ENCODE measurements at regions not wholly inside any gene's neighbourhood (a gene's known extent, or its start where the extent isn't known, plus 50 kb on each side); places are given as distances from the start of the nearest gene placed in this dataset.
"Not testable (repeated sequence)": the region's sequence is repeated elsewhere in the genome, so short reads cannot be mapped to it uniquely, and the experiment has no call there.

DNA sequence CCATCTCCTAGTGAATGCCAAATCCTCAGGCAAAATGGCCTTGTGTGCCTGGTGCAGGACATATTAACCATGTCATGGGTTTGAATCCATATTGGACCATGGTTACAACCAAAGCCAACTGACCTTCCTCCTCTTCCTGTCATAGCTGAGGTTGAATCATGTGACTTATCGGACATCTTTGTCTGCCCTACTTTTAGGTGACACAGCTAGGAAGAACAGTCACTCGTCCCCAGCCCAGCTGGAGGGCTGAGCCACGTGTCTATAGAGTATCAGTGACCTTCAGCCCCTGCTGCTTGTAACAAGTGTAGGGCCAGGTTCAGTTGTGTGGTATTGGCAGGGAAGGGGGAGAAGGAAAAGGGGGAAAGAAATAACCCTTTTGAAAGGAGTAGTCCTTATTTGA, 225.2 kb downstream of the KTN1 start:
- no peak for DNase-seq (ENCODE audit: low read depth)

DNA sequence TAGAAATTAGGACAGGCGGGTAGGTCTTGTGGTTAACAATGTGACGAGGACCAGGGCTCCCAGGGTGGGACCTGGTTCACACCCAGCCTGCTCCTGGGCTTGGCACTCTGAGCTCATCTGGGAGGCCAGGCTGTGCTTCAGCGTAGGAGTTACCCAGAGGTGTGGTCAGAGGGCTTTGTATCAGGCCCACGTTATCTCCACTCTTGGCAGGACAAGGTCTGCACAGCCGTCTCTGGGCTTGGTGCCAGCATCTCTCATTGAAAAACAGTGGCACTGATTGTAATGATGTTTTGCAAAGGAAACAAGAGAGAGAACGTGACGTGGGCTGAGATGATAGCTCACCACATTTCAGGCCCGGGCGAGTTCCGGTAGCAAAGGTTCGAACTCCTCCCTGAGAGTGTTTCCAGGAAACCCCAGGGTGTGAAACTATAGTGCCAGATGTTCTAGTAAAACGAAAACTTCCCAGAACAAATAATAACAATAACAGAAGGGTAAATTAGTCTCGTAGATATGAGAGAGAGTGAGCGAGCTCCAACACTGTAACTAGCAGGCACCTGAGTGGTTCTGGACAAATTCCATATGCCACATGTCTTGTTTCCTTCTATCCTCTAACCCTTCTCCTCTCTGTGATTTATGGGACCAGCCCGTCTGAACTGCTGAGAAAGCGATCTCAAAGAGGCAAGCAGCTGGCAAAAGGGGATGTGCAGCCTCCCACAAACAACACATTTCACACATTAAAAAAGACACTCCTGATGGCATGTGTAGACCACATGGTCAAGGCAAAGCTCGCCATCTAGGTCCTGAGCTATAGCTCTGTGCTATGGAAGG, 227.3 kb downstream of the KTN1 start:
- peak; percentile 49 for DNase-seq (ENCODE audit: low read depth)

DNA sequence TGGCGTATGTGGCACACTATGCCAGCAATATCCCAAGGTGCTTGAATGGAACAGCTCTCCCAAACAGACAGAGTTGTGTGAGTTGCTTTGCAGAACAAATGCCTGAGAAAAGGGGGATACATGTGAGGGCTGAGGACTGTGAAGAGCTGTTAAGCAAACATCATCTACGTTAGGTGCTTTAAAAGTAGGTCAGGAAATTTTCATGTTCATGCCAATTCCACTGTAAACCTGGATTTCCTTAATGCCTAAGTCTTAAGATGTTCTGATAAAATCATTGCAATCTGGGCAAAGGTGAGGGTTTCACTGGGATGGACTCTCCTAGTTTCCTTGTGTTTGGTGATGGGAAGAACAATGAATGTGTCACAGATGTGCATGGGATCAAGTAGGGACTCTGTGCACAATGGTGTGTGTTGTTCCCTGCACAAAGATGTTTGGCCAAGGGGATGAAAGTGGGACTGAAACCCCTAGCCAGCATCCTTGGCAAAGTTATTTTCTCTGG, 227.9 kb downstream of the KTN1 start:
- no peak for DNase-seq (ENCODE audit: low read depth)

DNA sequence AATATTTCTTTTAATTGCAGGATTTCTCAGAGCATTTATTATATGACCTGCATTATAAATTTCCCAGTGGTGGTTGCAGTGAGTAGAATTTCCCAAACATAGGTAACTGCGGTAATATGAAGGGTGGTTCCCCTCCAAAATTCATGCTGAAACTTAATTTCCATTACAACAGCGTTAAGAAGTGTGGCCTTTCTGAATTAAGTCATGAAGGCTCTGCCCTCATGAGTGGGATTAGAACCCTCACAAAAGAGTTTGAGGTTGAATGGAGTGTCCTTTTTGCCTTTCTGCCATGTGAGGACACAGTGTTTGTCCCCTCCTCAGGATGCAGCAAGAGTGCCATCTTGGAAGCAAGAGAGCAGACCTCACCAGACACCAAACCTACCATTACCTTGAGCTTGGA, 233.6 kb downstream of the KTN1 start:
- DNase-seq (ENCODE audit: low read depth): no peak

DNA sequence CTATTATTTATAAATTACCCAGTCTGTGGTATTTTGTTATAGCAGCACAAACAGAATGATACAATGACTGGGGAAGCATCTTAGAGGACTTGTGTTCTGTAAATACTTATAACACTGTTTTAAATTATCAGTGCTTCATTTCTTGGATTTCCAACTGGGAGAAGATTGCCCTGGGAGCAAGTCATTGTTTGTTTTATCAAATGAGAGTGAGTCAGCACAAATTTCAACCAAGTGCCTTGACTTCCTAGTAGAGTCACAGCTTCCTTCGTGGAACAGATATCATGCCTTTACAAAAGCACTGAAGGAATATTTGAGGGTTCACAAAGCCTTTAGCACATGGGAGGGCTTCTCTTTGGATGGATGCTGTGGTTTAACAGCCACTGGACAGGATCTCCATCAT, 234.1 kb downstream of the KTN1 start:
- no peak for DNase-seq (ENCODE audit: low read depth)

DNA sequence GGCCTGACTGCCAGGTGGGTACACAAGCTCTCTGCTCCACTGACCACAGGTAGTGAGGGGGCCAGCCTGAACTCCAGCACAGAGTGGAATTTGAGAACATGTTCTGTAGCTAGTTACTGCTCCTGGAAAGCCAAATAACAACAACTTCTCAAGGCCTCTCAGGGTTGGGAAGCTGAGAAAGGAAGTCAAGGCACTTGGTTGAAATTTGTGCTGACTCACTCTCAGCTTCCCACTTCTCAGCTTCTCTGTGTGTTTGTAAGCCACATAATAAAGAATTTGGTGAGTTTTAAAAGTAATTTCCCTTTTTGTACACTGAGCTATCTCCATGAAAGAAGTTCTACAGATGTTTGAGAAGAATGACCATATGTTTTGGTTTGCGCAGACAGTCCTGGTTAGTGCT, 234.9 kb downstream of the KTN1 start:
- no peak for DNase-seq (ENCODE audit: low read depth)

DNA sequence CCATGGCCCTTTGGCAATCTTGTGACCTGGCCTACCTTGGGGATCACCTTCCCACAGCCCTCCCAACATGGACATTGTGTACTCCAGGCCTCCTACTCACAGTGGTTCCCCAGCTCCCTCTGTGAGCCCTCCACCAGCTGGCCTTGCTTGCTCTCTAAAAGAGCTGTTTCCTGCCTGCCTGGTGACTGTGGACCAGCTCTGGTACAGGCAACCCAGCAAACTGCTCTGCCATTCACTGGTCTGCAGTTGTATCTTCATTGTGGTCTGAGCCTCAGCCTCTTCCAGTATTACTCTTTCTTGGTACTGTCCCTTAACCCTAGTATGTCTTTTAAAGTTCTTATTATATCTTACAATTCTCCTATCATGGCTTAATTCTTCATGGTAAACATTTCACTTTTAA, 236.2 kb downstream of the KTN1 start:
- no peak for DNase-seq (ENCODE audit: low read depth)

DNA sequence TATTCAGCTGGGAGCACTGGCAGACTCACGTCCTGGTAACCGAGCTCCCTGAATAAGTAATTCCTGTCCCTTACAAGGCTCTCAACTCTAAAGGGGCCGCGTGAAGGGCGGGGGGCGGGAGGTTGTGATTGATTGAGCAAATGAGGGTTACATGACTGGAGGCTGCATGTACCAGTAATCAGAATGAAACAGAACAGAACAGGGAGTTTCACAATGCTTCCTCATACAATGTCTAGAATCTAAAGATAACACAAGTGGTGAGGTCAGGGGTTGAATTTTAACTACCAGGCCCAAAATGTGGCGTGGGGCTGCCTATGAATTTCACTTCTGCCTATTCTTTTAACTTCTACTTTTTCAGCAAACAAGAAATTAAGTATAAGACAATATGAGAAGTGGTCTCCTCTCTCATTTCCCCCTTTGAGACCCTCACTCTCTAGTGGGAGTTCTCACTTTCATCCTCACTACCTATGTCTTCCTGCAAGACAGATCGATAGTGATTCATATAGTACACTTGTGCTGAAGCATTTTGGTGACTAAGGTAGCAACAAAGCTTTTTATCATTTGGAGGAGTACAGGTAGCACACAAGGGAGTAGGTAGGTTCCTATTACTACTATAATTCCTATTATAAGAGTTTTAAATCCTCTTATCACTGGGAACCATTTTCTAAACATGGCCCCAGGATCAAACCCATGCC, 239.8 kb downstream of the KTN1 start:
- DNase-seq (ENCODE audit: low read depth): no peak

DNA sequence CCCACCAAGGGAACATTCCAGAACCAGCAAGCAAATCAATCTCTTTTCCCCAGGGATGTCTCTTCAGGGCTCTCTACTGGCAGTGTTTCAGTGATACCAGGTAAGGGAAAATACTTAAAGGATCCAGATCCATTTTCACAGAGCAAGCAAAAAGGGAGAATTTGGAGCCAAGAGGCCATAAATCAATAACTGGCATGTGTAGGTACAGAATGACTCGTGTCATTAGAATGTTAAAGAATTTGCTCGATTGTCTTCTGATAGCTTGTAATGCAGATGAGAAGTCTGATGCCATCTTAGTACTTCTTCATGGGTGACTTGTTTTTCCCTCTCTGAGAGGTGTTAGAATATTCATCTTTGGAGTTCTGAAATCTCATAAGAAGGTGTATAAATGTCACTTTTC, 242.9 kb downstream of the KTN1 start:
- no peak for DNase-seq (ENCODE audit: low read depth)

DNA sequence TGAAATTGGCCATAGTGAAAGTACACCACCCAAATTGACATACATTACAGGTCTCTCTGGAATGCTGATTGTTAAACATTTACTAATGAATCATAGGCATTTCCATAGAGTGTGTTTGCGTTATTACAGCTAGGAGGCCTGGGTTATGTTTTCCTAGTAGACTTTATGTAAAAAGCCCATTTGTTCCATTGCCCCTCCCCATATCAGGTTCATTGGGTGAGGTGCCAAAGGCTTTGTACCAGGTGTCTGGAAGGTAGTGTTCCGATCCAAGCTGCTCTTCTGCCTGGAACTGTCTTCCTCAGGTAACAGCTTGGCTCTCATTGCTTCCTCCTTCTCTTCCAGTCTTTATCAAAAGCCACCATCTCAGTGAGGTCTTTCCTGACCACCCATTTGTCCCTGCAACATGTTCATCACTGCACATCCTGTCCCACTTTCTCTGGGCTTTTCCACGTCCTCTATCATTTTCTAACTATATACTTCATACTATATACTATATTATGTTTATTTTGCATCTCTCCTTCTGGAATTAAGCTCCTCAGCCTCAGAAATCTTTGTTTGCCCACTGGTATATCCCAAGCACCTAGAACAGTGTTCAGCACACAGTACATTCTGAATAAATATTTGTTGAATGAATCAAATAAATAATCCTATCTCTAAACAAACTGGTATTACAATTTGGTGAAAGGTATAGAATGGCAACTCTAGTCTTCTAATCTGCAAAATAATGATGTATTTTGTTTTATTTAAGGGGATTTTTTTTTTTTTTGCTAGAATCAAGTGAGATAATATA, 252.3 kb downstream of the KTN1 start:
- DNase-seq (ENCODE audit: low read depth): no peak

DNA sequence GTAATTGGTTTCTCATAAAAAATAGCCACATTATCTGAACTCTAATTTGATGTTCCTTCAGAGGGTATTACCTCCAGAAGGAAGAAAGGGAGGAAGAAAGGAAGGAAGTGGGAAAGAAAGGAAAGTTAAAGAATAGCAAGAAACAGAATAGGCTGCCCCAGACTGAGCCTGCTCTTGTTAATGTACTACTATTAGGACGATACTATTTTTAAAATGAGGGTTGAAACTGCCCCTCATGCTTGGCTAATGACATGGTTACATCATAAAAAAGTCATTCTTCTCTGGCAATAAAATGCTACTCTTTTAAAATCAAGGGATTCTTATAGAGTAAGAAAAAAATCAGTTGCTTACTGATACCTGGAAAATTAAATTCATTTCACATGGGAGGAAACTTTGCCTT, 253.0 kb downstream of the KTN1 start:
- DNase-seq (ENCODE audit: low read depth): no peak

DNA sequence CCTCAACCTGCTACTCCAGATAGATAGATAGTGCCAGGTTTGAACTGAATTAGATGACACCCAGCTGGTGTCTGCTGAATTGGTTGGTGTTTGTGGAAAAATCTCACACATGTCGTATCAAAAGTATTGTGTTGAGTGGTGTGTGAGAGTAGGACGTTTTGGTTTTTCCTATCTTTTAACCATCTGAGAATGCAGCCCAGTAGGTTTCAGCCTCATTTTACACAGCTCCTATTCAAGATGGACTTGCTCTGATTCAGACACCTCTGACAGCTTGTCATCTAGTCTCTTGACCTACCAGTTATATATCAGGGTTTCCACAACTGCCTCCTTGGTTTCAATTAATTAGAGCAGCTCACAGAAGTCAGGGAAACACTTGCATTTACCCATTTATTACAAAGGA, 254.4 kb downstream of the KTN1 start:
- DNase-seq (ENCODE audit: low read depth): no peak

DNA sequence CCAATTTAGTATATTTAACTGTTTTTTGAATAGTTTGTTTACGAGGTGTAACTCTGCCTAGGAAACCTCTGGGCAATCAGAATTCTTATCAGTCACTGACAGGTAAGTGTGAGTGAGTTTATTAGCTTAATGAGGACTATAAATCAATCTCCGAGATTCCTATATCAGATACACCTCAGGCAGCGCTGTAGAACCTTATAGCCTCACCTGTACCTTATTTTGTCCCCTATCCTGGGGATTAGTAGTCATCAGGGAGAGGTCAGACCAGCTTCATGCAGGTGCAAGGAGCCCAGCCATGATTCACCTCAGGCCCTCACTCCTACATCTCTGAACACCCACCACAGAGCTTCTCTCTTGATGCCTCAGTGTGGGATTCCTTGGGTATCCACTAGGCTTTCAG, 256.0 kb downstream of the KTN1 start:
- no peak for DNase-seq (ENCODE audit: low read depth)

DNA sequence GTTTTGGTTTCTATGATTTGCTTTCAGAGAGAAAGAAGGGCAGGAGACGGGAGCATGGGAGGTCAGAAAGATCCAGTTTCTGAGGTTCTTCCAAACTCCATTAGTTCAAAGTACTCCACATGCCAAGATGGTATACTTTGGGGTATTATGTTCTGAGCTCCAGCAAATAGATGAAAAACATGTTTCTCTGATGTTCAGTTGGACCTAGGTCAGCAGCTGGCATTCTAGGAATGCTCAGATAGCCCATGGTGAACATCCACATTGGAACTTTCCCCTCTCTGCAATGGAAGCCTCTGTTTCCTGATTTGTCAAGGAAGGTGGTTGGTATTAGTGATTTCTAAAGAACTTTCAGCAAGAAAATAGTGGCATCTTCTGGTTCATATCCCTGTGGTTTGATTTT, 257.5 kb downstream of the KTN1 start:
- DNase-seq (ENCODE audit: low read depth): no peak

DNA sequence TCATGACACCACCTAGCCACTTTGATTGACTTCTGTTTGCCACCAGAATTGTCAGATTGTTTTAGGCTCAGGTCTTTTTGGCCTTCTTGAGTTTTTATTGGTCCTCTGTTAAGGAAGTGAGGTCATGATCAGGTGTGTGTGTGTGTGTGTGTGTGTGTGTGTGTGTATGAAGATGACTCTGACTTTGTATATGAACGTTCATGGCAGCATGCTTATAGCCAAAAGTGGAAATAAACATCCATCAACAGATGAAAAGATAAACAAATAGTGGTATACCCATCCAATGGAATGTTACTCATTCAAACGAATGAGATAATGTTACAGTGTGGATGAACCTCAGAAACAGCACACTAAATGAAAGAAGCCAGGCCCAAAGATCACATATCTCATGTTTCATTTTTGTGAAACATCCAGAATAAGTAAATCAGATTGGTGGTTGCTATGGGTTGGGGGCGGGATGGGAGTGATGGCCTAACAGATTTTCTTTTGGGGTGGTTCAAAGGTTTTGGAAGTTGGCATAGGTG, 258.6 kb downstream of the KTN1 start:
- DNase-seq (ENCODE audit: low read depth): no peak

DNA sequence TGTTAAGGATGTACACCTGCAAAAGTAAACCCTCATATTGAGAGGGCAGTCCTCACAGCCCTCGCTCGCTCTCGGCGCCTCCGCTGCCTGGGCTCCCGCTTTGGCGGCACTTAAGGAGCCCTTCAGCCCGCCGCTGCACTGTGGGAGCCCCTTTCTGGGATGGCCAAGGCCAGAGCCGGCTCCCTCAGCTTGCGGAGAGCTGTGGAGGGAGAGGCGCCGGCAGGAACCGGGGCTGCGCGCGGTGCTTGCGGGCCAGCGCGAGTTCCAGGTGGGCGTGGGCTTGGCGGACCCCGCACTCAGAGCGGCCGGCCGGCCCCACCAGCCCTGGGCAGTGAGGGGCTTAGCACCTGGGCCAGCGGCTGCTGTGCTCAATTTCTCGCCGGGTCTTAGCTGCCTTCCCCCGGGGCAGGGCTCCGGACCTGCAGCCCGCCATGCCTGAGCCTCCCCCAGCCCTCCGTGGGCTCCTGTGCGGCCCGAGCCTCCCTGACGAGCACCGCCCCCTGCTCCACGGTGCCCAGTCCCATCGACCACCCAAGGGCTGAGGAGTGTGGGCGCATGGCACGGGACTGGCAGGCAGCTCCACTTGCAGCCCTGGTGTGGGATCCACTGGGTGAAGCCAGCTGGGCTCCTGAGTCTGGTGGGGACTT, 259.4 kb downstream of the KTN1 start:
- not testable (repeated sequence) for DNase-seq (ENCODE audit: low read depth)

DNA sequence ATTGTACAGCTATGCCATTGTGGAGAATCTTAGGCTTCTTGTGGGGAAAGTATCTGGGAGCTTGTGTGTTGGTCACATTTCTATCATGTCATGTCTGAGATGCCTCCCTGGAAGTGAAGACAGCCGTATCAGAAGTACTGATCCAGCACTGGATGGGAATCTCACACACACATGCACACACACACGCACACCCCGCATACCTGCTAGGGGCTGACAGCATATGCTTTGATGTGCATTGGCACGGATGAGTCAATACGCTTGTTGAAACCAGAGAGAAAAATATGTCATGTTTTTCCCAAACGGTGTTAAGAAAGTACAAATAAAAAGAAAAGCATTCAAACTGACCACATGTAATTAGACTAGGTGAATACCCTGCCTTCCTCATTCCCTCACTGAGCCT, 260.8 kb downstream of the KTN1 start:
- DNase-seq (ENCODE audit: low read depth): no peak

DNA sequence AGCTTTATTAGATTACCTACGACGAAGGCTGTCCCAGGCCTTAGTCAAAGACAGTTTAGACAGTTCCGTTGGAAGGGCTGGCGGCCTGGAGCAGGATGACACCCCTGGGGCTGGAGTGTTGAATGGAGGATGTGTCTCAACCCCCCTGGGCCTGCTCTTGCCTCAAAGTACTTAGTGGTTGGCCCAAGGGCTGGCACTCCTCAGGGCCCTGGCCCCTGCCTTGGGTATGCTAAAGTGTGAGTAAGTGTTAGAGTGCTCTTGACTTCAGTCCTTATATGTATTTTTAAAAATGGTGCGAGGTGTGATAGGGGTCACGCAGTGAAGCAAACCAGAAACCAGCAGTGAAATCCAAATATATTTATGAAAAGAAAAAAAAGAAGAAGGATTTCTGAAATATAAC, 261.6 kb downstream of the KTN1 start:
- DNase-seq (ENCODE audit: low read depth): no peak

DNA sequence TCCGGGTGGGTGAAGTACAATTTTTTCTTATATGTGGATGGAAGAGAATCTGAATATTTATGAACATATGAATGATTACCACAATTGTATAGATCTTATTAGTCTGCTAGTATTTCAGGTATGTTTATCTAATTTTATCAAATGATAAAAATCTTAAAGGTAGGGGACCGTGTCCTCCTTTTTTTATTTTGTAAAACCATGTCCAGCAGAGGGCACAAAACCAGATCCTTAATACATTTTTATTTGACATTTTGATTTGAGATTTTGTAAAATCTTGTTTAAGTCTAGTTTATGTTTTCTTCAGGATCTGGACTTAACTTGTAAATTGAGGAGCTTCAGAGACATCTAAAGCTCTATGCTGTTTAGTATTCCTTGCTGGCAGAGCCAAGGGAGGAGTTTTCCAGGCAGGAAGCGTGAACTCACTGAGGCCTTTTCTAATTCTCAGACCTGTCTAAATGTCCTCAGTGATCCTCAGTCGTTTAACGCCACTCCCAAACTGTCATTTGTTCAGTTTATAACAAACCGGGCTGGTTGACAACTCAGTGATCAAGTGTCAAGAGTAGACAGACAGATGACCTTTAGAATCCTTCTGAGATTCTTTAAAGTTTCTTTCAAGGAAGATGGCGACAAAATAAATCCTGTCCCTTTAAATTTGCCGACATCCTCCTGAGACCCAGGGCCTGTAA, 263.9 kb downstream of the KTN1 start:
- DNase-seq (ENCODE audit: low read depth): no peak

DNA sequence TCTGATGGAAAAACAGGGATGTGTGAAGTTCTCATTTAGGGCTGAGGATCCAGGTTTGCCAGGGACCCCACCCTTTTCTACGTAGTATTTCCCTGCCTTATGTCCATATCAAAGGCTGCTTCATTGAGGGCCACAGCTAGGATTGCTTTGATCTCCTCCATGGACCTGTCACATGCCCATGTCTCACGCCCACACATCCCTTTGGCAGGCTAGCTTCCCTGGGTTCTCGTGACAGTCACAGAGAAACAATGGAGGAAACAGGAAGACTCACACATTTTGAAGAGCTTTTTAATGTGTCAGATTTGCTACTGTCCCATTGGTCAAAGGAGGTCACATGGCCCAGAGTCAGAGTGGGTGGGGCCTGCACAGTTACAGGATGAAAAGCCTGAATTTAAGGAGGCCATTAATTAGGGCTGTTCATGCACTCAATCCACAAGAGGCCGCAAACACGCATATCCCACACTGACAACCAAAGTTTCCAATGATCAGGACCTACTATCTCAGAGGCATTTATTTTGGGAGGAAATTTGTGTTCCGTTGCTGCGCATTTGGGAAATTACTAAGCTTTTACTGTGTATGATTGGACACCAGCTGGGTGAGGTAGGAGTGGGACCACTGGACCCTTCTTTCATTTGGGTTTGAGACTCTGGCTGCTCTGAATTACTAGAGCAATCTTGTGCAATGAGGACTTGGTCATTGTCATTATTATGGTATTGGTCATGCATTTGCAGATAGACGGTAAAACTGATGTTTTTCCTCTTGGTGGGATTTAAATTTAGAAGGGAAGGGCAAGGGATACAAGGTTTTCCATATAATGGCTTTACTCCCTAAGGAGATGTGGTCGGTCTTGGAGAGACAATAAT, 266.2 kb downstream of the KTN1 start:
- DNase-seq (ENCODE audit: low read depth): no peak

Measured in activated T-helper 9 cell treated with anti-CD3 and anti-CD28 coated beads, Interleukin-2, amount 50 U/mL, for 16 hours (primary cell).